ENCODE measurements at regions not wholly inside any gene's neighbourhood (a gene's known extent, or its start where the extent isn't known, plus 50 kb on each side); places are given as distances from the start of the nearest gene placed in this dataset.

DNA sequence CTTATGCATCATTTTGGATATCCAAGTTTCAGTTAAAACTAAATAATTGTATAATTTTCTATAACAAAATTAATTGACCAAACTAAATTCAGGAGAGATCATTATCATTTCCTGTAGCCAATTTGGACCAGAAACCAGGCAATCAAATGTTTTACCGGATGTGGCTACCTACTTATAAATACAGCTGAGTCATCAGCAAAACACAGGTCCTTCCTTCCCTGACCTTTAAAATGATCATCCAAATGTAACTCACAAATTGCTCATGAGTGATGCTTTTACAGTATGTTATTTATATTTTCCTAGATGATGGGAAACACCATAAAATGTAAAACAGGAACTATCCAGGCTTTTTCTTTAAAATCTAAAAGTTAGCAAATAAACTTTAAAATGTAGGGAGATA is 133.7 kb downstream of the CBLN2 start:
- TF ChIP-seq NFIC (IDR thresholded peaks at IDR 0.05) (no peak), CREB1 (IDR thresholded peaks at IDR 0.05; ENCODE audit: low read depth) (no peak), EGR1 (IDR thresholded peaks at IDR 0.05) (no peak), TCF12 (IDR thresholded peaks at IDR 0.05; ENCODE audit: low read depth) (no peak), EP300 (IDR thresholded peaks at IDR 0.05; ENCODE audit: borderline replicate concordance) (no peak), YY1 (IDR thresholded peaks at IDR 0.05; ENCODE audit: low read depth) (no peak), FOXM1 (IDR thresholded peaks at IDR 0.05; ENCODE audit: borderline replicate concordance, low read depth) (no peak), CEBPB (IDR thresholded peaks at IDR 0.05) (no peak), TAF1 (IDR thresholded peaks at IDR 0.05; ENCODE audit: low read depth) (no peak), RAD21 (IDR thresholded peaks at IDR 0.05; ENCODE audit: low read depth) (no peak), TEAD4 (IDR thresholded peaks at IDR 0.05) (no peak), ZBTB7A (IDR thresholded peaks at IDR 0.05; ENCODE audit: low read depth) (no peak)
- TF ChIP-seq, protein P1, sequence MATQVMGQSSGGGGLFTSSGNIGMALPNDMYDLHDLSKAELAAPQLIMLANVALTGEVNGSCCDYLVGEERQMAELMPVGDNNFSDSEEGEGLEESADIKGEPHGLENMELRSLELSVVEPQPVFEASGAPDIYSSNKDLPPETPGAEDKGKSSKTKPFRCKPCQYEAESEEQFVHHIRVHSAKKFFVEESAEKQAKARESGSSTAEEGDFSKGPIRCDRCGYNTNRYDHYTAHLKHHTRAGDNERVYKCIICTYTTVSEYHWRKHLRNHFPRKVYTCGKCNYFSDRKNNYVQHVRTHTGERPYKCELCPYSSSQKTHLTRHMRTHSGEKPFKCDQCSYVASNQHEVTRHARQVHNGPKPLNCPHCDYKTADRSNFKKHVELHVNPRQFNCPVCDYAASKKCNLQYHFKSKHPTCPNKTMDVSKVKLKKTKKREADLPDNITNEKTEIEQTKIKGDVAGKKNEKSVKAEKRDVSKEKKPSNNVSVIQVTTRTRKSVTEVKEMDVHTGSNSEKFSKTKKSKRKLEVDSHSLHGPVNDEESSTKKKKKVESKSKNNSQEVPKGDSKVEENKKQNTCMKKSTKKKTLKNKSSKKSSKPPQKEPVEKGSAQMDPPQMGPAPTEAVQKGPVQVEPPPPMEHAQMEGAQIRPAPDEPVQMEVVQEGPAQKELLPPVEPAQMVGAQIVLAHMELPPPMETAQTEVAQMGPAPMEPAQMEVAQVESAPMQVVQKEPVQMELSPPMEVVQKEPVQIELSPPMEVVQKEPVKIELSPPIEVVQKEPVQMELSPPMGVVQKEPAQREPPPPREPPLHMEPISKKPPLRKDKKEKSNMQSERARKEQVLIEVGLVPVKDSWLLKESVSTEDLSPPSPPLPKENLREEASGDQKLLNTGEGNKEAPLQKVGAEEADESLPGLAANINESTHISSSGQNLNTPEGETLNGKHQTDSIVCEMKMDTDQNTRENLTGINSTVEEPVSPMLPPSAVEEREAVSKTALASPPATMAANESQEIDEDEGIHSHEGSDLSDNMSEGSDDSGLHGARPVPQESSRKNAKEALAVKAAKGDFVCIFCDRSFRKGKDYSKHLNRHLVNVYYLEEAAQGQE (IDR thresholded peaks at IDR 0.05; ENCODE audit: low read depth): no peak
- TF ChIP-seq, protein P2, sequence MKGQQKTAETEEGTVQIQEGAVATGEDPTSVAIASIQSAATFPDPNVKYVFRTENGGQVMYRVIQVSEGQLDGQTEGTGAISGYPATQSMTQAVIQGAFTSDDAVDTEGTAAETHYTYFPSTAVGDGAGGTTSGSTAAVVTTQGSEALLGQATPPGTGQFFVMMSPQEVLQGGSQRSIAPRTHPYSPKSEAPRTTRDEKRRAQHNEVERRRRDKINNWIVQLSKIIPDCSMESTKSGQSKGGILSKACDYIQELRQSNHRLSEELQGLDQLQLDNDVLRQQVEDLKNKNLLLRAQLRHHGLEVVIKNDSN (IDR thresholded peaks at IDR 0.05): no peak
- TF ChIP-seq, protein P3, sequence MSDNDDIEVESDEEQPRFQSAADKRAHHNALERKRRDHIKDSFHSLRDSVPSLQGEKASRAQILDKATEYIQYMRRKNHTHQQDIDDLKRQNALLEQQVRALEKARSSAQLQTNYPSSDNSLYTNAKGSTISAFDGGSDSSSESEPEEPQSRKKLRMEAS (IDR thresholded peaks at IDR 0.05): no peak

DNA sequence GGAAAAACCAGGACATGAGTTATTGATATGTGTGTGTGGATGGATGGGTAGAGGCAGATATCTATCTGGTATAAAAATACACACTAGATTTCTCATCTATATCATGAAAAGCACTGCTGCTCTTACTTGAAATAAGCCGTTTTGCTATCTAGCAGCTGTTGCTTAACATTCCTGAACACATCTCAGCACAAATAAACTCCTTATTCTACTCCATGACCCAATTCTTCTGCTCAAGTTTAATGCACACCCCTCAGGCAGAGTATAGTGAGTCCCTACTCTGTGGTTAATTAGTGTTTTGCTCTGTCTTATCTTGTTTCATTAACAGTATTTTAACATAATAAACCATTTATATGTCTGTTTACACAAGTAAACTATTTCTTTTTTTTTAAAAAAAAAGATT is 134.2 kb downstream of the CBLN2 start:
- TF ChIP-seq CREB1 (IDR thresholded peaks at IDR 0.05; ENCODE audit: low read depth): no peak
- TF ChIP-seq ZBTB7A (IDR thresholded peaks at IDR 0.05; ENCODE audit: low read depth): no peak
- no peak for TF ChIP-seq EP300 (IDR thresholded peaks at IDR 0.05; ENCODE audit: borderline replicate concordance)
- TF ChIP-seq, protein P2 (IDR thresholded peaks at IDR 0.05): no peak
- no peak for TF ChIP-seq YY1 (IDR thresholded peaks at IDR 0.05; ENCODE audit: low read depth)
- no peak for TF ChIP-seq RAD21 (IDR thresholded peaks at IDR 0.05; ENCODE audit: low read depth)
- no peak for TF ChIP-seq CEBPB (IDR thresholded peaks at IDR 0.05)
- no peak for TF ChIP-seq TCF12 (IDR thresholded peaks at IDR 0.05; ENCODE audit: low read depth)
- TF ChIP-seq, protein P1 (IDR thresholded peaks at IDR 0.05; ENCODE audit: low read depth): no peak

DNA sequence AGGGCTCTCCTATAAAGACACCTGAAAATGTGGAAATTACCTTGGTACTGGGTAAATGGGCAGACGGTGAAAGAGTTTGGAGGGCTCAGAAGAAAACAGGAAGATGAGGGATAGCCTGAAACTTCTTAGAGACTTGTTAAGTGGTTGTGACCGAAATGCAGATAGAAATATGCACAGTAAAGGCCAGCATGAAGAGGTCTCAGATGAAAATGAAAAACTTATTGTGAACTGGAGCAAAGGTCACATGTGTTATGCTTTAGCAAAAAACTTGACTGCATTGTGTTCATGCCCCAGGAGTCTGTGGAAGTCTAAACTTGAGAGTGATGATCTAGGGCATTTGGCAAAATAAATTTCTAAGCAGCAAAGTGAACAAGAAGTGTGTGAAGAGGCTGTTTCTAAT is 137.1 kb downstream of the CBLN2 start:
- TF ChIP-seq TAF1 (IDR thresholded peaks at IDR 0.05; ENCODE audit: low read depth): no peak
- no peak for TF ChIP-seq FOXM1 (IDR thresholded peaks at IDR 0.05; ENCODE audit: borderline replicate concordance, low read depth)
- TF ChIP-seq ZBTB7A (IDR thresholded peaks at IDR 0.05; ENCODE audit: low read depth): no peak
- TF ChIP-seq, protein P3 (IDR thresholded peaks at IDR 0.05): no peak
- TF ChIP-seq EP300 (IDR thresholded peaks at IDR 0.05; ENCODE audit: borderline replicate concordance): no peak
- no peak for TF ChIP-seq TCF12 (IDR thresholded peaks at IDR 0.05; ENCODE audit: low read depth)
- no peak for TF ChIP-seq EGR1 (IDR thresholded peaks at IDR 0.05)
- no peak for TF ChIP-seq YY1 (IDR thresholded peaks at IDR 0.05; ENCODE audit: low read depth)
- TF ChIP-seq, protein P2 (IDR thresholded peaks at IDR 0.05): no peak
- no peak for TF ChIP-seq NFIC (IDR thresholded peaks at IDR 0.05)
- TF ChIP-seq CREB1 (IDR thresholded peaks at IDR 0.05; ENCODE audit: low read depth): no peak
- TF ChIP-seq, protein P1 (IDR thresholded peaks at IDR 0.05; ENCODE audit: low read depth): no peak
- TF ChIP-seq CEBPB (IDR thresholded peaks at IDR 0.05): no peak
- TF ChIP-seq RAD21 (IDR thresholded peaks at IDR 0.05; ENCODE audit: low read depth): no peak
- no peak for TF ChIP-seq TEAD4 (IDR thresholded peaks at IDR 0.05)

DNA sequence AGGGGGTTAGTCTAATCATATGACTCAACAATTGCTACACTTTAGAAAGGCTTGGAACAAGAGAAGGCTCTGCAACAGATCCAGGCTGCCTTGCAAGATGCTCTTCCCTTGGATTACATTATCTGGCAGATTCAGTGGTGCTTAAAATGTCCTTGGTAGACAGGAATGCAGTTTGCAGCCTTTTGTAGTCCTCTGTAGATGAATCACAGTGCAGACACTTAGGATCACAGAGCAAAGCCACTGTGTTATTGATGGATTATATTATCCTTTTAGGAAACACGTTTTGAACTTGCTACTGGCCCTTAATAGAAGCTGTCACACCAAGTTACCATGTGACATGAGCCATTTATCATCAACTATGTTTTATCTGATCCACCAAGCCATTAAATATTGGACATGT is 152.2 kb downstream of the CBLN2 start:
- TF ChIP-seq CEBPB (IDR thresholded peaks at IDR 0.05) (no peak), TEAD4 (IDR thresholded peaks at IDR 0.05) (no peak), TAF1 (IDR thresholded peaks at IDR 0.05; ENCODE audit: low read depth) (no peak), YY1 (IDR thresholded peaks at IDR 0.05; ENCODE audit: low read depth) (no peak), ZBTB7A (IDR thresholded peaks at IDR 0.05; ENCODE audit: low read depth) (no peak), RAD21 (IDR thresholded peaks at IDR 0.05; ENCODE audit: low read depth) (no peak), EP300 (IDR thresholded peaks at IDR 0.05; ENCODE audit: borderline replicate concordance) (no peak), CREB1 (IDR thresholded peaks at IDR 0.05; ENCODE audit: low read depth) (no peak), NFIC (IDR thresholded peaks at IDR 0.05) (no peak), EGR1 (IDR thresholded peaks at IDR 0.05) (no peak), TCF12 (IDR thresholded peaks at IDR 0.05; ENCODE audit: low read depth) (no peak), FOXM1 (IDR thresholded peaks at IDR 0.05; ENCODE audit: borderline replicate concordance, low read depth) (no peak)
- TF ChIP-seq, protein P3 (IDR thresholded peaks at IDR 0.05): no peak
- TF ChIP-seq, protein P2 (IDR thresholded peaks at IDR 0.05): no peak
- TF ChIP-seq, protein P1 (IDR thresholded peaks at IDR 0.05; ENCODE audit: low read depth): no peak

Data from Ishikawa (cell line).